Lung (tissue), 11 donors: ENCODE measurements at regions not wholly inside any gene's neighbourhood (a gene's known extent, or its start where the extent isn't known, plus 50 kb on each side); places are given as distances from the start of the nearest gene placed in this dataset.

Source experiments
- ATAC-seq: fragments of 200-7000 bp; cut with Tn5 transposase; one replicate; pipeline ENCODE4 v1.9.1; 2020; ENCODE audit warnings: moderate number of reproducible peaks; ENCODE audit not compliant: insufficient read depth, low FRiP score
- DNase-seq, 3 donors: peaks; one replicate each; pipeline ENCODE4 v3.0.0-alpha.2; 2013 to 2017
- H3K27ac ChIP-seq, 2 donors: one replicate each; pipeline ENCODE4 v1.5.1; 2013; ENCODE audit warnings: mild to moderate bottlenecking in 2 of 2, moderate library complexity in 2 of 2, control low read depth in 1 of 2, inconsistent platforms in 1 of 2, low read depth in 1 of 2, low read length in 1 of 2
- H3K27me3 ChIP-seq, 3 donors: one replicate each; pipeline ENCODE4 v1.5.1; 2013; ENCODE audit warnings: low read length in 2 of 3; ENCODE audit not compliant: control insufficient read depth in 3 of 3, insufficient read depth in 3 of 3
- H3K36me3 ChIP-seq, 4 donors: one replicate each; pipeline ENCODE4 v1.5.1; 2013; ENCODE audit warnings: low read length in 4 of 4, mild to moderate bottlenecking in 1 of 4, moderate library complexity in 1 of 4; ENCODE audit not compliant: control insufficient read depth in 4 of 4, insufficient read depth in 4 of 4
- H3K4me1 ChIP-seq, 5 donors: one replicate each; pipeline ENCODE4 v1.5.1; 2013; ENCODE audit warnings: low read length in 5 of 5, mild to moderate bottlenecking in 2 of 5, moderate library complexity in 1 of 5; ENCODE audit not compliant: control insufficient read depth in 5 of 5, insufficient read depth in 5 of 5
- H3K4me3 ChIP-seq: one replicate; pipeline ENCODE4 v1.5.1; 2013; ENCODE audit warnings: mild to moderate bottlenecking, control low read depth, moderate library complexity
- H3K9ac ChIP-seq, 2 donors: one replicate each; pipeline ENCODE4 v1.5.1; 2013; ENCODE audit warnings: low read length in 2 of 2, control low read depth in 1 of 2; ENCODE audit not compliant: insufficient read depth in 1 of 2
- H3K9me3 ChIP-seq, 4 donors: one replicate each; pipeline ENCODE4 v1.5.1; 2013; ENCODE audit warnings: low read length in 3 of 4, mild to moderate bottlenecking in 1 of 4, moderate library complexity in 1 of 4; ENCODE audit not compliant: control insufficient read depth in 4 of 4, insufficient read depth in 3 of 4
- WGBS, 2 donors: extraction: QIAGEN DNeasy Blood & Tissue Kit; methylation state at CpG; one replicate each; pipeline ENCODE4 v1.1.7; 2013; 5-methylcytosine and 5-hydroxymethylcytosine counted together
- TF ChIP-seq, protein P1 (sequence below): IDR thresholded peaks from 2 replicates; pipeline ENCODE4 v1.5.1; 2012; ENCODE audit warnings: mild to moderate bottlenecking; ENCODE audit errors: control extremely low read depth, extremely low read depth
- donor health status: control.
- donor health status: control.
- donor health status: Bipolar disorder and iron deficiency.
- donor health status: healthy.
- donor health status: DM: yes; HTN: yes; CAD: no.

DNA sequence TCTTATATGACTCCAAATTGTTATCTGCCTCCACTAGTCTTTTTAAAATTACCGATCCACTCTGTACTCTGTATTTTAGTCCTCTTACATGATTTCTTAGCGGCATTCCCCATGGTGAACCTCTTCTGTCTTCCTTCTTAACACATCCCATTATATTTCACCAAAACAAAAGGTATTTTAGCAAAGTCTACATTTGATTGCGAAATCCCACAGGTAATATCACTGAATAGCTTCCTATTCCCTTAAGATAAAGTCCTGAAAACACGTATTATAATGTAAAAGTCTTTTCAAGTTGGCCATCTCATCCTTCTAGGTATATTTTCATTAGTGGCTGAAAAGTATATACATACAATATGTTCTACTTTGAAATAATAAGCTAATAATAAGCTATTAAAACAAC is 2016.0 kb upstream of the IGFBP7 start:
- ATAC-seq (no peak), DNase-seq (no peak)
- Histone ChIP-seq H3K9ac (no peak overlapping the region), H3K27ac (no peak overlapping the region), H3K4me3 (no peak overlapping the region), H3K9me3 (no peaks in the 10 kb centered on the region), H3K36me3 (no peaks in the 10 kb centered on the region), H3K4me1 (no peaks in the 10 kb centered on the region), H3K27me3 (no peaks in the 10 kb centered on the region)
- WGBS, 2 donors, result 85 to 89% methylated on average over 4 of the region's 4 CpGs
- TF ChIP-seq, protein P1, sequence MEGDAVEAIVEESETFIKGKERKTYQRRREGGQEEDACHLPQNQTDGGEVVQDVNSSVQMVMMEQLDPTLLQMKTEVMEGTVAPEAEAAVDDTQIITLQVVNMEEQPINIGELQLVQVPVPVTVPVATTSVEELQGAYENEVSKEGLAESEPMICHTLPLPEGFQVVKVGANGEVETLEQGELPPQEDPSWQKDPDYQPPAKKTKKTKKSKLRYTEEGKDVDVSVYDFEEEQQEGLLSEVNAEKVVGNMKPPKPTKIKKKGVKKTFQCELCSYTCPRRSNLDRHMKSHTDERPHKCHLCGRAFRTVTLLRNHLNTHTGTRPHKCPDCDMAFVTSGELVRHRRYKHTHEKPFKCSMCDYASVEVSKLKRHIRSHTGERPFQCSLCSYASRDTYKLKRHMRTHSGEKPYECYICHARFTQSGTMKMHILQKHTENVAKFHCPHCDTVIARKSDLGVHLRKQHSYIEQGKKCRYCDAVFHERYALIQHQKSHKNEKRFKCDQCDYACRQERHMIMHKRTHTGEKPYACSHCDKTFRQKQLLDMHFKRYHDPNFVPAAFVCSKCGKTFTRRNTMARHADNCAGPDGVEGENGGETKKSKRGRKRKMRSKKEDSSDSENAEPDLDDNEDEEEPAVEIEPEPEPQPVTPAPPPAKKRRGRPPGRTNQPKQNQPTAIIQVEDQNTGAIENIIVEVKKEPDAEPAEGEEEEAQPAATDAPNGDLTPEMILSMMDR, result no peak

DNA sequence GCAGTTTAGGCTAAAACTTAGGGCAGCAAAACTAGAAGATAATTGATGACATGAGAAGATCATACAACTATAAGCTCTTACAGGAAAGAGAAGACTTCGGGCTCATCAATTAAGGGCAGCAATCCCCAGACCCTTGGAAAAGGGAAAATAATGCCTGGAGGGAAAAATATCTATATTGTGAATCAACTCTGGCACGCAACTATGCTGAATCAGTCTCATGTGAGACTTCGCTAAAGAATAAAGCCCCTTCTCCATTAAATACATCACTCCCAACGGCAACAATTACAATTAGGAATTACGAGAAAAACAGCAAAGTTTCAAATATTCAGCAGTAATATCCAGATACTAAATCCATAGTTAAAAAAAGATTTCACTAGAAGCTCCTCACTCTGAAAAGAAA is 2016.8 kb upstream of the IGFBP7 start:
- Histone ChIP-seq H3K27ac (no peak overlapping the region), H3K4me3 (no peak overlapping the region), H3K9ac (no peak overlapping the region), H3K27me3 (no peaks in the 10 kb centered on the region), H3K36me3 (no peaks in the 10 kb centered on the region), H3K4me1 (no peaks in the 10 kb centered on the region), H3K9me3 (no peaks in the 10 kb centered on the region)
- WGBS, 2 donors, result 89 to 92% methylated on average over 5 of the region's 5 CpGs
- DNase-seq (no peak), ATAC-seq (no peak)
- TF ChIP-seq, protein P1, result no peak

DNA sequence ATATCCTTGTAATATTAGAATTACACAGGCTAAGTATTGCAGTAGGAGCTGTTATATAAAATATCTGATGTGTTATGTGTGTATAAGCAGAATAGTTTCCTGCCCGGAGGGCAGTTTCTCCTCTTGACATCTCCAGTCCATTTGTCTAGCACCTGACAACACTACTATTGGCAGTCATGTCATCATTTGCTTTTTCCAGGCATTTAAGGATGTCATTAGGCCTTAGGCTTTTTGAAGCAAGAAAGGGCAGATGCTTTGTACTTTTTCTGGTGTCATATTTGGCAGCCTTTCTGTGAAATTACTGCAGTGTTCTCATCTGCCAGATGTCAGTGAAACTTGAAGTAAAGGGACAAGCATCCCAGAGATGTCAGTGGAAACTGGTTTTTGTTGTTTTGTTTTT is 2017.6 kb upstream of the IGFBP7 start:
- Histone ChIP-seq H3K4me1 (no peaks in the 10 kb centered on the region), H3K9me3 (no peaks in the 10 kb centered on the region), H3K4me3 (no peak overlapping the region), H3K9ac (no peak overlapping the region), H3K27ac (no peak overlapping the region), H3K36me3 (no peaks in the 10 kb centered on the region), H3K27me3 (no peaks in the 10 kb centered on the region)
- no peak for ATAC-seq
- 67 to 70% methylated on average over 1 of the region's 1 CpG for WGBS, 2 donors
- DNase-seq, result no peak
- TF ChIP-seq, protein P1, result no peak

DNA sequence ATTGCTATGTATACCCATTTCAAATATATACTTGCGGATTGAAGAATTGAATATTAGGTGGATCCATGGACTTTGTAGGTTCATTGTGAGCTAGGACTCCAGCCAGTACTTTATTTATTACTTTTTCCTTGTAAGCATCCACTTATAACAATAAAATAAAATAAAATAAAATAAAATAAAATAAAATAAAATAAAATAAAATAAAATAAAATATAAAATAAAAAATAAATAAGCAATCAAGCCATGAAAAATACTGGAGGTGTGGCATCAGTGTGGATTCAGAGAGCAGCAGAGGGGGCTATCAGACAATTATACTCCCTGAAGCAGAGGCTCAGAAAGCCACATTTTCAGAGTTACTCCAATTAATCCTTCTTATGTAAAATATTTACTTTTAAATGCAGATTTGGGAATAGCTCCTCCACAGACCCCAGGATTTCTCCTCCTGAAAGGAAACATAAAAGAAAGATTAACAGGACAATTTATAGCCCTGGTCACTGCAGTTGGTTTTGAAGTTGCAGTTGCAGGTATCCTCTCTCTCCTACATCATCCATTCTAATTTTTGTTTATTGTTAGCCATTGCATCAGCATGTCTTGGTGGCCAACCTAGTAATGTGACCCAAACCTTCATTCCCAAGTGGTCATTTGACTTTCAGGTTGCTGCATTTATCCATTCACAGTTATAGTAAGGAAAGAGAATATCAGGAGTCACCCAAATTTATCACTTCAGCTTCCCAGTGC is 2025.2 kb upstream of the IGFBP7 start:
- Histone ChIP-seq H3K9ac (no peak overlapping the region), H3K27me3 (no peaks in the 10 kb centered on the region), H3K9me3 (no peaks in the 10 kb centered on the region), H3K36me3 (no peaks in the 10 kb centered on the region), H3K4me1 (no peaks in the 10 kb centered on the region), H3K27ac (no peak overlapping the region), H3K4me3 (no peak overlapping the region)
- ATAC-seq (no peak), DNase-seq (no peak)
- WGBS, 2 donors, result 92 to 96% methylated on average over 1 of the region's 1 CpG
- TF ChIP-seq, protein P1, result no peak
